ENCODE measurements at regions not wholly inside any gene's neighbourhood (a gene's known extent, or its start where the extent isn't known, plus 50 kb on each side); places are given as distances from the start of the nearest gene placed in this dataset.
"Not testable (repeated sequence)": the region's sequence is repeated elsewhere in the genome, so short reads cannot be mapped to it uniquely, and the experiment has no call there.

- TF ChIP-seq EZH2phosphoT487 (IDR thresholded peaks at IDR 0.05; ENCODE audit: borderline replicate concordance, low read depth, low read length) (no peak), CTCF (conservative IDR thresholded peaks at IDR 0.05; ENCODE audit: low read length) (no peak)
- H3K4me3 ChIP-seq (ENCODE audit: low read depth, low read length, poor library complexity, severe bottlenecking) = no peak overlapping the region
- H3K36me3 ChIP-seq (ENCODE audit: insufficient read depth, low read length) = no peaks in the 10 kb centered on the region
- H3K27ac ChIP-seq (ENCODE audit: low read depth, low read length, poor library complexity, severe bottlenecking) = no peak overlapping the region
- no peak for DNase-seq (ENCODE audit: low spot score)
- no peaks in the 10 kb centered on the region for H3K9me2 ChIP-seq (ENCODE audit: insufficient read depth, low read length)
- H2AFZ ChIP-seq (ENCODE audit: low read length) = no peak overlapping the region
- intact Hi-C loops (cut with micrococcal nuclease; ENCODE audit: unreplicated experiment) = no loop called here
- ChIA-PET CTCF (ENCODE audit: unreplicated experiment) (no interaction called here), POLR2A (interaction anchor here (0.9 to 1.4 kb wide), 2 partner anchors 9 to 10 kb away, joined by 3 read pairs; no protein-coding TSS in a partner anchor)
- no peaks in the 10 kb centered on the region for H3K4me1 ChIP-seq (ENCODE audit: insufficient read depth, low read length, poor library complexity, severe bottlenecking)
- H3K79me2 ChIP-seq (ENCODE audit: insufficient read depth, low read depth, low read length) = no peaks in the 10 kb centered on the region
- BruUV-seq (replicated peaks) = no TSS peak
- no peaks in the 10 kb centered on the region for H4K20me1 ChIP-seq (ENCODE audit: insufficient read depth, low read length)
- H3K9me3 ChIP-seq (ENCODE audit: low read length) = no peaks in the 10 kb centered on the region
- no peak overlapping the region for H3K4me2 ChIP-seq (ENCODE audit: low read length)
Observed at GRCh38 chr2:167843217-167843616, 404.2 kb downstream of the STK39 start.

GRCh38 chr2:167842047-167842446 is 405.3 kb downstream of the STK39 start:
- ChIA-PET POLR2A (no interaction called here), CTCF (ENCODE audit: unreplicated experiment) (no interaction called here)
- H3K79me2 ChIP-seq (ENCODE audit: insufficient read depth, low read depth, low read length) = no peaks in the 10 kb centered on the region
- H3K9me2 ChIP-seq (ENCODE audit: insufficient read depth, low read length) = no peaks in the 10 kb centered on the region
- H3K4me2 ChIP-seq (ENCODE audit: low read length) = no peak overlapping the region
- BruUV-seq (replicated peaks) = no TSS peak
- intact Hi-C loops (cut with micrococcal nuclease; ENCODE audit: unreplicated experiment) = no loop called here
- H3K4me3 ChIP-seq (ENCODE audit: low read depth, low read length, poor library complexity, severe bottlenecking) = no peak overlapping the region
- no peak overlapping the region for H3K27ac ChIP-seq (ENCODE audit: low read depth, low read length, poor library complexity, severe bottlenecking)
- DNase-seq (ENCODE audit: low spot score) = no peak
- no peaks in the 10 kb centered on the region for H4K20me1 ChIP-seq (ENCODE audit: insufficient read depth, low read length)
- H3K4me1 ChIP-seq (ENCODE audit: insufficient read depth, low read length, poor library complexity, severe bottlenecking) = no peaks in the 10 kb centered on the region
- H3K36me3 ChIP-seq (ENCODE audit: insufficient read depth, low read length) = no peaks in the 10 kb centered on the region
- H3K9me3 ChIP-seq (ENCODE audit: low read length) = no peaks in the 10 kb centered on the region
- no peak overlapping the region for H2AFZ ChIP-seq (ENCODE audit: low read length)
- TF ChIP-seq EZH2phosphoT487 (IDR thresholded peaks at IDR 0.05; ENCODE audit: borderline replicate concordance, low read depth, low read length) (no peak), CTCF (conservative IDR thresholded peaks at IDR 0.05; ENCODE audit: low read length) (no peak)

- H3K4me2 ChIP-seq (ENCODE audit: low read length); H3K9me3 ChIP-seq (ENCODE audit: low read length); H2AFZ ChIP-seq (ENCODE audit: low read length); H4K20me1 ChIP-seq (ENCODE audit: insufficient read depth, low read length); H3K27ac ChIP-seq (ENCODE audit: low read depth, low read length, poor library complexity, severe bottlenecking); CTCF ChIA-PET (ENCODE audit: unreplicated experiment); BruUV-seq (replicated peaks); intact Hi-C loops (cut with micrococcal nuclease; ENCODE audit: unreplicated experiment); H3K36me3 ChIP-seq (ENCODE audit: insufficient read depth, low read length); DNase-seq (ENCODE audit: low spot score); H3K9me2 ChIP-seq (ENCODE audit: insufficient read depth, low read length); POLR2A ChIA-PET; H3K4me1 ChIP-seq (ENCODE audit: insufficient read depth, low read length, poor library complexity, severe bottlenecking); H3K4me3 ChIP-seq (ENCODE audit: low read depth, low read length, poor library complexity, severe bottlenecking); H3K79me2 ChIP-seq (ENCODE audit: insufficient read depth, low read depth, low read length): not testable (repeated sequence)
Observed at GRCh38 chr2:167835290-167835689, 412.1 kb downstream of the STK39 start.
